Vagina (tissue), 2 donors: ENCODE measurements at regions not wholly inside any gene's neighbourhood (a gene's known extent, or its start where the extent isn't known, plus 50 kb on each side); places are given as distances from the start of the nearest gene placed in this dataset.

ENCODE experiments used
- POLR2A ChIP-seq, 2 donors: fragments of 450-650 bp; IDR thresholded peaks; one replicate each; pipeline ENCODE4 v1.6.1; 2017; ENCODE audit warnings: antibody characterized with exemption in 2 of 2, mild to moderate bottlenecking in 2 of 2, moderate library complexity in 2 of 2
- POLR2AphosphoS5 ChIP-seq, 2 donors: sonication (generic); formaldehyde crosslinking; IDR thresholded peaks; one replicate each; pipeline ENCODE4 v1.9.0; 2017; ENCODE audit warnings: antibody characterized with exemption in 2 of 2, mild to moderate bottlenecking in 2 of 2, low read depth in 1 of 2; ENCODE audit not compliant: insufficient read depth in 1 of 2
- TF ChIP-seq, protein P1 (sequence below), 3 experiments: fragments of 450-650 bp in 2 of 3; fragments of 200-600 bp in 1 of 3; sonication (generic) in 1 of 3; IDR thresholded peaks; one replicate each; pipeline ENCODE4 v1.5.1; 2017 to 2019; ENCODE audit warnings: antibody characterized with exemption in 3 of 3, mild to moderate bottlenecking in 2 of 3, moderate library complexity in 2 of 3

DNA sequence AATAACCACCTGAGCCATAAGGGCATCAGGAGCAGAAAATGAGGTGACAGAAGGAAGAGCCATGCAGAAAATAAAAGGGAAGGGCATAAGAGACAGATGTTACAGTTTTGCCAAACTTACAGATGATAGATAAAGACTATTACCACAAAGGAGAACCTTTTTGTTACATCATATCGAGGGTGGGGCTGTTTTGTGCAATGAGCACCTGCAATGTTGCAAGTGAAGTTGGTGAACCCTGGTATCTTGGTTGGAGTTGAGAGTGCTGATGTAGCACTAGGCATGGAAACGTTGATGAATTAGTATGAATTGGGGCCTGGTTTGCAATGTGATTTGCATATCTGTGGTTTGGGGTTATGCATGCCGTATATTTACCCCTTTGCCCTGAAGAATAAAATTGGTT lies 119.8 kb upstream of the TEX13D start:
- TF ChIP-seq, protein P1, sequence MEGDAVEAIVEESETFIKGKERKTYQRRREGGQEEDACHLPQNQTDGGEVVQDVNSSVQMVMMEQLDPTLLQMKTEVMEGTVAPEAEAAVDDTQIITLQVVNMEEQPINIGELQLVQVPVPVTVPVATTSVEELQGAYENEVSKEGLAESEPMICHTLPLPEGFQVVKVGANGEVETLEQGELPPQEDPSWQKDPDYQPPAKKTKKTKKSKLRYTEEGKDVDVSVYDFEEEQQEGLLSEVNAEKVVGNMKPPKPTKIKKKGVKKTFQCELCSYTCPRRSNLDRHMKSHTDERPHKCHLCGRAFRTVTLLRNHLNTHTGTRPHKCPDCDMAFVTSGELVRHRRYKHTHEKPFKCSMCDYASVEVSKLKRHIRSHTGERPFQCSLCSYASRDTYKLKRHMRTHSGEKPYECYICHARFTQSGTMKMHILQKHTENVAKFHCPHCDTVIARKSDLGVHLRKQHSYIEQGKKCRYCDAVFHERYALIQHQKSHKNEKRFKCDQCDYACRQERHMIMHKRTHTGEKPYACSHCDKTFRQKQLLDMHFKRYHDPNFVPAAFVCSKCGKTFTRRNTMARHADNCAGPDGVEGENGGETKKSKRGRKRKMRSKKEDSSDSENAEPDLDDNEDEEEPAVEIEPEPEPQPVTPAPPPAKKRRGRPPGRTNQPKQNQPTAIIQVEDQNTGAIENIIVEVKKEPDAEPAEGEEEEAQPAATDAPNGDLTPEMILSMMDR (IDR thresholded peaks at IDR 0.05), result no peak
- TF ChIP-seq POLR2A (IDR thresholded peaks at IDR 0.05) (no peak), POLR2AphosphoS5 (IDR thresholded peaks at IDR 0.05; ENCODE audit: insufficient read depth in 1 of 2, low read depth in 1 of 2) (no peak)
